Endodermal cell (in vitro differentiated cells): ENCODE measurements at regions not wholly inside any gene's neighbourhood (a gene's known extent, or its start where the extent isn't known, plus 50 kb on each side); places are given as distances from the start of the nearest gene placed in this dataset.

ENCODE experiments used
- DNase-seq: peaks from one replicate; pipeline ENCODE4 v3.0.0-alpha.2; 2017
- H3K27ac ChIP-seq: 2 replicates; pipeline ENCODE4 v1.5.1; 2013; ENCODE audit warnings: mild to moderate bottlenecking, low read depth, low read length, moderate library complexity
- H3K27me3 ChIP-seq: 2 replicates; pipeline ENCODE4 v1.6.1; 2013; ENCODE audit warnings: mild to moderate bottlenecking, low read length, moderate library complexity; ENCODE audit not compliant: insufficient read depth, control insufficient read depth, poor library complexity, severe bottlenecking
- H3K36me3 ChIP-seq: 2 replicates; pipeline ENCODE4 v1.7.0; 2013; ENCODE audit warnings: mild to moderate bottlenecking, low read length, moderate library complexity; ENCODE audit not compliant: control insufficient read depth, insufficient read depth
- H3K4me1 ChIP-seq: one replicate; pipeline ENCODE4 v1.7.0; 2013; ENCODE audit warnings: low read length; ENCODE audit not compliant: control insufficient read depth, insufficient read depth
- H3K4me3 ChIP-seq: 2 replicates; pipeline ENCODE4 v1.5.1; 2013; ENCODE audit warnings: mild to moderate bottlenecking, low read length, moderate library complexity
- H3K9ac ChIP-seq: 2 replicates; pipeline ENCODE4 v1.6.1; 2013; ENCODE audit warnings: mild to moderate bottlenecking, low read length, moderate library complexity; ENCODE audit not compliant: poor library complexity, severe bottlenecking; ENCODE audit errors: extremely low read depth
- H3K9me3 ChIP-seq: 2 replicates; pipeline ENCODE4 v1.6.1; 2013; ENCODE audit warnings: mild to moderate bottlenecking, low read length, moderate library complexity; ENCODE audit not compliant: control insufficient read depth
- H3K27ac Mint-ChIP-seq: 2 replicates; pipeline ENCODE4 v1.8.0; 2020; ENCODE audit warnings: mixed read lengths
- H3K27me3 Mint-ChIP-seq: 2 replicates; pipeline ENCODE4 v1.8.0; 2021; ENCODE audit warnings: mild to moderate bottlenecking, mixed read lengths; ENCODE audit not compliant: insufficient read depth
- H3K36me3 Mint-ChIP-seq: 2 replicates; pipeline ENCODE4 v1.8.0; 2020; ENCODE audit warnings: low read depth, mixed read lengths
- H3K4me1 Mint-ChIP-seq: 2 replicates; pipeline ENCODE4 v1.8.0; 2020; ENCODE audit warnings: mixed read lengths
- H3K4me3 Mint-ChIP-seq: 2 replicates; pipeline ENCODE4 v1.8.0; 2020; ENCODE audit warnings: mild to moderate bottlenecking, moderate library complexity, mixed read lengths
- H3K9me3 Mint-ChIP-seq: 2 replicates; pipeline ENCODE4 v1.8.0; 2020; ENCODE audit warnings: mild to moderate bottlenecking, mixed read lengths
- WGBS, 2 experiments: methylation state at CpG; one replicate each; pipeline versions ENCODE4 v1.1.5 to v1.1.7; 2013; ENCODE audit warnings: missing lambda C conversion rate in 2 of 2, mixed read lengths in 1 of 2; ENCODE audit not compliant: insufficient coverage in 1 of 2, insufficient read length in 1 of 2; 5-methylcytosine and 5-hydroxymethylcytosine counted together
- TF ChIP-seq, protein P1 (sequence below): fragments of 200-600 bp; sonication (generic); conservative IDR thresholded peaks from 2 replicates; pipeline ENCODE4 v1.5.0; 2021; ENCODE audit warnings: antibody characterized with exemption, mild to moderate bottlenecking

DNA sequence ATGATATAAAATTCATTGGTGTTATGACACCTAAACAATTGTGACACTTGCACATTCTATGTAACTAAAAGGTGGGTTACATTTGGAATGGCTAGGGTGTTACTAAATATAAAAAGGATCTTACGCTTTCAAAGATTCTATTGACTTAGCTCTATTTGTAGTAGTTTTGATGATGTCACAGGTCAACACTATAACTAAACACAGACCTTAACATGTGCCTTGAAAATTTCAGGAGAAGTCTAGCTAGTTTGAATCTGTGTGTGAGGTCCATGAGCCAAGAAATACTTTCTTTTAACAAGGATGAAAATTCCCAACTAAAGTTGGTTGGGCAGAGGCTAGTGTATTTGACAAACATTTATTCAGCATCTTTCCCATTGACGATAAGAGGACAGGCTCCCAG lies 298.0 kb downstream of the GPAT3 start:
- Histone ChIP-seq H3K4me3 (no peak overlapping the region), H3K27ac (no peak overlapping the region), H3K9me3 (no peaks in the 10 kb centered on the region), H3K27me3 (no peaks in the 10 kb centered on the region), H3K36me3 (no peaks in the 10 kb centered on the region), H3K4me1 (peaks cover 2% of the 10 kb centered on the region), H3K9ac (no peak overlapping the region)
- H3K27ac Mint-ChIP-seq = no peak overlapping the region
- TF ChIP-seq, protein P1, sequence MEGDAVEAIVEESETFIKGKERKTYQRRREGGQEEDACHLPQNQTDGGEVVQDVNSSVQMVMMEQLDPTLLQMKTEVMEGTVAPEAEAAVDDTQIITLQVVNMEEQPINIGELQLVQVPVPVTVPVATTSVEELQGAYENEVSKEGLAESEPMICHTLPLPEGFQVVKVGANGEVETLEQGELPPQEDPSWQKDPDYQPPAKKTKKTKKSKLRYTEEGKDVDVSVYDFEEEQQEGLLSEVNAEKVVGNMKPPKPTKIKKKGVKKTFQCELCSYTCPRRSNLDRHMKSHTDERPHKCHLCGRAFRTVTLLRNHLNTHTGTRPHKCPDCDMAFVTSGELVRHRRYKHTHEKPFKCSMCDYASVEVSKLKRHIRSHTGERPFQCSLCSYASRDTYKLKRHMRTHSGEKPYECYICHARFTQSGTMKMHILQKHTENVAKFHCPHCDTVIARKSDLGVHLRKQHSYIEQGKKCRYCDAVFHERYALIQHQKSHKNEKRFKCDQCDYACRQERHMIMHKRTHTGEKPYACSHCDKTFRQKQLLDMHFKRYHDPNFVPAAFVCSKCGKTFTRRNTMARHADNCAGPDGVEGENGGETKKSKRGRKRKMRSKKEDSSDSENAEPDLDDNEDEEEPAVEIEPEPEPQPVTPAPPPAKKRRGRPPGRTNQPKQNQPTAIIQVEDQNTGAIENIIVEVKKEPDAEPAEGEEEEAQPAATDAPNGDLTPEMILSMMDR = no peak
- no peaks in the 10 kb centered on the region for H3K36me3 Mint-ChIP-seq
- peaks cover 20% of the 10 kb centered on the region for H3K4me1 Mint-ChIP-seq
- no peak overlapping the region for H3K4me3 Mint-ChIP-seq
- WGBS, 2 experiments = 88 to 90% methylated on average over 1 to 2 of the region's 2 CpGs
- no peaks in the 10 kb centered on the region for H3K27me3 Mint-ChIP-seq
- DNase-seq = no peak
- H3K9me3 Mint-ChIP-seq = no peaks in the 10 kb centered on the region

DNA sequence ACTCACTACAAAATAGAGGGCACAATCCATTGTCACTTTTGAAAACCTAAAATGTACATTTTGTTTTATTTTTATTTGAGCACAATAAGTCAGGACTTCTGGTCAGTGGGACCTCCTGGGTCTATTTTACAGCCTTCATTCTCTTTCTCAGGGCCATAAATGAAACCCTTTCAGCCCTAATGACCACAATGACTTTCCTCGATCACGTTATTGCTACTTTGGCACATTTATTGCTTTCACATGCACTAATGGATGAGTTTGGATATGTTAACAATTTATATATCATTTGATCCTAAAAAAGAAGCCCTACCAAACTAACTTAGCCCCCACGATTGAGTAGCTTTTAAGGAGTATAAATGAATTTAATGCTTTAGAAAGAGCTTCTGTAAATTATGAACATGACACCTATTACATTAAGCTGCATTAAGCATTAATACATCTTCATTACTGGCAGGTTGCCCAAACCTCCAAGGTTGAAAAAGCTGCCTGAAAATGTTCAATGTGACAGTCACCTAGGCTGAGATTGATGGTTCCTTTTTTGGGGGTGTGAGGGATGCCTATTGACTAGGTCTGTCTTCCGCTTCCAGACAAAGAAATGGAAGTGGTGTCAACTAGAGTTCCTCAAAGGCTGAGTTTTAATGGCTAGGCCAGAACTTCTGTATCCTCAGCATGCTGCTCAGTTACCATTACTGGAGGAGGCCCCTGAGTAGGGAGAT lies 296.4 kb downstream of the GPAT3 start:
- no peak for DNase-seq
- Histone ChIP-seq H3K27me3 (no peaks in the 10 kb centered on the region), H3K36me3 (no peaks in the 10 kb centered on the region), H3K9me3 (no peaks in the 10 kb centered on the region), H3K27ac (no peak overlapping the region), H3K4me1 (peaks cover 2% of the 10 kb centered on the region), H3K4me3 (no peak overlapping the region), H3K9ac (no peak overlapping the region)
- Mint-ChIP-seq H3K27ac (no peak overlapping the region), H3K9me3 (no peaks in the 10 kb centered on the region), H3K4me3 (no peak overlapping the region), H3K36me3 (no peaks in the 10 kb centered on the region), H3K4me1 (peaks cover 31% of the 10 kb centered on the region), H3K27me3 (no peaks in the 10 kb centered on the region)
- TF ChIP-seq, protein P1 = no peak
- 88 to 100% methylated on average over 1 to 2 of the region's 4 CpGs for WGBS, 2 experiments

DNA sequence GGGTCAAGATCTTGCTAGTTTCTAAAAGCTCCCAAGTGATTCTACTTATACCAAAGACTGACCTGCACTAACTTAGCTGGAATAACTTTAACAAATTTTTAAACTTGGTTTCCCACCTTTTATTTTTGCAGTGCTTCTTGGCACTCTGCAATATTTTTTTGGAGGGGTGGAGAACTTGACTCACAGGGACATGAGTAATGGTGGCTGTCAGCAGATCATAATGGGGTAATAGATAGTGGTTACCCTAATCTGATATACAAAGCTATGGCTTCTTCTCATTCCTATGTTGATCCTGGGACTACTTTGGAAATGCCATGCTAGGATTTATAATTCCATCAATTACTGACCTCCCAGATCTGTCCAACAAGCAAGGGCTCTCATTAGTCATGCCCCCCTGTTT lies 295.7 kb downstream of the GPAT3 start:
- Mint-ChIP-seq H3K4me3 (no peak overlapping the region), H3K36me3 (no peaks in the 10 kb centered on the region)
- DNase-seq = no peak

More for the DNA sequence above, 295.7 kb downstream of the GPAT3 start:
- no peak overlapping the region for H3K9ac ChIP-seq
- no peak overlapping the region for H3K27ac ChIP-seq
- TF ChIP-seq, protein P1 = no peak
- H3K4me3 ChIP-seq = no peak overlapping the region
- Mint-ChIP-seq H3K9me3 (no peaks in the 10 kb centered on the region), H3K4me1 (peaks cover 34% of the 10 kb centered on the region), H3K27me3 (no peaks in the 10 kb centered on the region), H3K27ac (no peak overlapping the region)
- no peaks in the 10 kb centered on the region for H3K9me3 ChIP-seq
- H3K27me3 ChIP-seq = no peaks in the 10 kb centered on the region
- no peaks in the 10 kb centered on the region for H3K36me3 ChIP-seq
- H3K4me1 ChIP-seq = peaks cover 2% of the 10 kb centered on the region
